Left lung (tissue), 4 donors: ENCODE measurements at regions not wholly inside any gene's neighbourhood (a gene's known extent, or its start where the extent isn't known, plus 50 kb on each side); places are given as distances from the start of the nearest gene placed in this dataset.

Source experiments
- ATAC-seq: fragments of 200-7000 bp; cut with Tn5 transposase; one replicate; pipeline ENCODE4 v1.9.1; 2020; ENCODE audit warnings: moderate library complexity
- DNase-seq, 4 donors: peaks; one replicate each; pipeline ENCODE4 v3.0.0-alpha.2; 2013 to 2020
- H3K27ac ChIP-seq, 2 donors: fragments of 200-600 bp; sonication (generic) in 1 of 2; one replicate each; pipeline versions ENCODE4 v1.5.0 to v1.8.0; 2020 to 2021
- H3K27me3 ChIP-seq, 2 donors: fragments of 200-600 bp; sonication (generic) in 1 of 2; one replicate each; pipeline versions ENCODE4 v1.5.0 to v1.8.0; 2020 to 2021
- H3K36me3 ChIP-seq, 2 donors: fragments of 200-600 bp; sonication (generic) in 1 of 2; one replicate each; pipeline versions ENCODE4 v1.5.0 to v1.8.0; 2020 to 2021
- H3K4me1 ChIP-seq, 2 donors: fragments of 200-600 bp; one replicate each; pipeline ENCODE4 v1.8.0; 2021
- H3K4me3 ChIP-seq, 2 donors: fragments of 200-600 bp; sonication (generic) in 1 of 2; one replicate each; pipeline versions ENCODE4 v1.5.0 to v1.8.0; 2020 to 2021; ENCODE audit warnings: mild to moderate bottlenecking in 1 of 2
- H3K9me3 ChIP-seq, 2 donors: fragments of 200-600 bp; sonication (generic) in 1 of 2; one replicate each; pipeline versions ENCODE4 v1.5.0 to v1.8.0; 2020 to 2021
- CTCF ChIP-seq, 2 donors: fragments of 200-600 bp; sonication (generic) in 1 of 2; IDR thresholded peaks; one replicate each; pipeline versions ENCODE4 v1.5.0 to v1.8.0; 2021; ENCODE audit warnings: antibody characterized with exemption in 2 of 2
- intact Hi-C, 2 donors: fragments of 100-400 bp; cut with DNase I; formaldehyde crosslinking; loops; one replicate each; pipeline versions ENCODE4 v1.11.2 to v1.14.2; 2022
- donor health status: DM: no; HTN: yes; CAD: no.
- donor health status: DM: no; HTN: no; CAD: no.

- no peak for TF ChIP-seq CTCF (IDR thresholded peaks at IDR 0.05)
- Histone ChIP-seq H3K27ac (no peak overlapping the region), H3K27me3 (no peaks in the 10 kb centered on the region), H3K4me3 (no peak overlapping the region), H3K9me3 (no peaks in the 10 kb centered on the region), H3K36me3 (no peaks in the 10 kb centered on the region), H3K4me1 (no peaks in the 10 kb centered on the region)
- ATAC-seq (no peak), DNase-seq (no peak)
- intact Hi-C loops: no loop called here
Measured at GRCh38 chr12:115062741-115063140, 378.8 kb upstream of the TBX3 start.

DNA sequence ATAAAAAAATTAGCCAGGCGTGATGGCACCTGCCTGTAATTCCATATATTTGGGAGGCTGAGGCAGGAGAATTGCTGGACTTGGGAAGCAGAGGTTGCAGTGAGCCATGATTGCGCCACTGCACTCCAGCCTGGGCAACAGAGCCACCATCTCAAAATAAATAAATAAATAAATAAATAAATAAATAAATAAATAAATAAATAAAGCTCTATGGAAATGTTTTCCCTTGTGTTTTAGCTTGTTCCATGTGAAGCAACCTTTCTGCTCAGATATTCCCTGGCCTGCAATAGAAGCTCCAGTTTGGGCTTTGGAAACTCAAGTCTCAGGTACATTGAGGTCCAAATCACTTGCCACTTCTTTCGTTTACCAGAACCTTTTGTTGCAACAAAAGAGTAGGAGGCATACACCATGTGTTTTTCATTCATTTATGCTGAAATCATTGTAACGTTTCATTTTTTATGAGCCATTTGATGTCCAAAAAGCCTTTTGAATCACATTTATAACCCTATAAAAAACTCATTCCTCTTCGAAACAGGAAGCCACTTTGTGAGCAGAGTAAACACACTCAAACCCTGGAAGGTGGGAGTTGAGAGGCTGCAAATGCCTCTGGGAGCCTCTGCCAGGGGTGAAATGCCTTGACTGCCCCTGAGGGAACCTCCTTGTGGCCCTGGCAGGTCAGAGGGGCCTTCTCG, 376.6 kb upstream of the TBX3 start:
- no peak for TF ChIP-seq CTCF (IDR thresholded peaks at IDR 0.05)
- ATAC-seq: no peak
- no peaks in the 10 kb centered on the region for H3K9me3 ChIP-seq

GRCh38 chr12:115057445-115057844, 373.5 kb upstream of the TBX3 start:
- Histone ChIP-seq H3K4me3 (no peak overlapping the region), H3K27ac (no peak overlapping the region), H3K36me3 (no peaks in the 10 kb centered on the region), H3K4me1 (no peaks in the 10 kb centered on the region), H3K27me3 (no peaks in the 10 kb centered on the region), H3K9me3 (no peaks in the 10 kb centered on the region)
- intact Hi-C loops: no loop called here
- TF ChIP-seq CTCF (IDR thresholded peaks at IDR 0.05): no peak
- ATAC-seq (no peak), DNase-seq (no peak)

More for the DNA sequence above, 376.6 kb upstream of the TBX3 start:
- intact Hi-C loops: no loop called here
- no peaks in the 10 kb centered on the region for H3K36me3 ChIP-seq
- DNase-seq: no peak
- no peak overlapping the region for H3K4me3 ChIP-seq
- H3K4me1 ChIP-seq: no peaks in the 10 kb centered on the region
- no peaks in the 10 kb centered on the region for H3K27me3 ChIP-seq
- no peak overlapping the region for H3K27ac ChIP-seq

- Histone ChIP-seq H3K9me3 (no peaks in the 10 kb centered on the region), H3K27me3 (no peaks in the 10 kb centered on the region), H3K4me3 (no peak overlapping the region), H3K36me3 (no peaks in the 10 kb centered on the region), H3K27ac (no peak overlapping the region), H3K4me1 (no peaks in the 10 kb centered on the region)
- DNase-seq (no peak), ATAC-seq (no peak)
- intact Hi-C loops: no loop called here
- TF ChIP-seq CTCF (IDR thresholded peaks at IDR 0.05): no peak
Measured at GRCh38 chr12:115051378-115051777, 367.4 kb upstream of the TBX3 start.

DNA sequence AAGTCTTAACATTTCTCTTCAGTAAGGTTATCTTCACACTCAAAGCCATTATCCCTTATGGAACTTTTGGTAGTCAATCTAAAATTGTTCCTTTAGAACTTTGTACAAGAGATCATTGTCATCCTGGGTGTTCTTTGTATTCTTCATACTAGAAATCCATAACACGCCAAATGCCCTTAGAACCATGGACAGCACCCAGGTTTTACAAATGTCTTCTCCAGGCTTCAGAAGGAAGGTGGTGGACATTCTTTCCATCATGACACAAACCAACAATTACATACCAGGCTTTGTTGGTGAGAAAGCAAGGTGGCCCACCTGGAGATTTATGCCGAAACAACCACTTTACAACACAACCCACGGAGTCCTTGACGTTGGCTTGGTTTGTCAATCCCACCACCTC, 365.6 kb upstream of the TBX3 start:
- Histone ChIP-seq H3K27me3 (no peaks in the 10 kb centered on the region), H3K4me1 (no peaks in the 10 kb centered on the region), H3K36me3 (no peaks in the 10 kb centered on the region), H3K27ac (no peak overlapping the region), H3K9me3 (no peaks in the 10 kb centered on the region), H3K4me3 (no peak overlapping the region)
- DNase-seq (no peak), ATAC-seq (no peak)
- TF ChIP-seq CTCF (IDR thresholded peaks at IDR 0.05): no peak
- intact Hi-C loops: no loop called here
